ENCODE measurements at regions not wholly inside any gene's neighbourhood (a gene's known extent, or its start where the extent isn't known, plus 50 kb on each side); places are given as distances from the start of the nearest gene placed in this dataset.

GRCh38 chr2:103798291-103798690 is 1036.5 kb downstream of the TMEM182 start:
- no peak overlapping the region for H3K4me3 Mint-ChIP-seq
- H3K27me3 Mint-ChIP-seq (ENCODE audit: low read depth, poor library complexity): peaks cover 10% of the 10 kb centered on the region
- peaks cover 18% of the 10 kb centered on the region for H3K9me3 Mint-ChIP-seq
- H3K27ac Mint-ChIP-seq: no peak overlapping the region
- no peaks in the 10 kb centered on the region for H3K4me1 Mint-ChIP-seq
- TF ChIP-seq, protein P1, sequence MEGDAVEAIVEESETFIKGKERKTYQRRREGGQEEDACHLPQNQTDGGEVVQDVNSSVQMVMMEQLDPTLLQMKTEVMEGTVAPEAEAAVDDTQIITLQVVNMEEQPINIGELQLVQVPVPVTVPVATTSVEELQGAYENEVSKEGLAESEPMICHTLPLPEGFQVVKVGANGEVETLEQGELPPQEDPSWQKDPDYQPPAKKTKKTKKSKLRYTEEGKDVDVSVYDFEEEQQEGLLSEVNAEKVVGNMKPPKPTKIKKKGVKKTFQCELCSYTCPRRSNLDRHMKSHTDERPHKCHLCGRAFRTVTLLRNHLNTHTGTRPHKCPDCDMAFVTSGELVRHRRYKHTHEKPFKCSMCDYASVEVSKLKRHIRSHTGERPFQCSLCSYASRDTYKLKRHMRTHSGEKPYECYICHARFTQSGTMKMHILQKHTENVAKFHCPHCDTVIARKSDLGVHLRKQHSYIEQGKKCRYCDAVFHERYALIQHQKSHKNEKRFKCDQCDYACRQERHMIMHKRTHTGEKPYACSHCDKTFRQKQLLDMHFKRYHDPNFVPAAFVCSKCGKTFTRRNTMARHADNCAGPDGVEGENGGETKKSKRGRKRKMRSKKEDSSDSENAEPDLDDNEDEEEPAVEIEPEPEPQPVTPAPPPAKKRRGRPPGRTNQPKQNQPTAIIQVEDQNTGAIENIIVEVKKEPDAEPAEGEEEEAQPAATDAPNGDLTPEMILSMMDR (IDR thresholded peaks at IDR 0.05): no peak
- H3K36me3 Mint-ChIP-seq (ENCODE audit: low read depth): no peaks in the 10 kb centered on the region
- DNase-seq: no peak

DNA sequence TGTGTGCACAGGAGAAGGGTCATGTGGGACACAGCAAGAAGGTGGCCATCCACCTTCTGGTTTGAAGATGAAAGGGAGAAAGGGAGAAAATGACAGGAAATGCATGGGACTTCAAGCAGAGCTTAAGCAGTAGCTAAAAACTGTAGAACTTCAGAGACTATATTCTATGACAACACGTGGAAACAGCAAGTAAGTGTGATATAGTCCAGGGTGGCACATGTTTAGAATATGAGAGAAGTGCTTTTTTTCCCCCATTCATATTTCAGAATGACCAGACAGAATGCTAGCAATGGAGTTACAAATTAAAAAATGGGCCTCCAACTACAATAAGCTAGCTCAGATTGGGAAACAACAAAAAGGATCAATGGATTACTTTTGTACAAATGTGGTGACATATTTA is 1042.2 kb downstream of the TMEM182 start:
- DNase-seq: no peak
- Mint-ChIP-seq H3K27me3 (ENCODE audit: low read depth, poor library complexity) (peaks cover 9% of the 10 kb centered on the region), H3K4me1 (no peaks in the 10 kb centered on the region), H3K9me3 (peaks cover 5% of the 10 kb centered on the region), H3K4me3 (no peak overlapping the region), H3K27ac (no peak overlapping the region), H3K36me3 (ENCODE audit: low read depth) (no peaks in the 10 kb centered on the region)
- TF ChIP-seq, protein P1 (IDR thresholded peaks at IDR 0.05): no peak

DNA sequence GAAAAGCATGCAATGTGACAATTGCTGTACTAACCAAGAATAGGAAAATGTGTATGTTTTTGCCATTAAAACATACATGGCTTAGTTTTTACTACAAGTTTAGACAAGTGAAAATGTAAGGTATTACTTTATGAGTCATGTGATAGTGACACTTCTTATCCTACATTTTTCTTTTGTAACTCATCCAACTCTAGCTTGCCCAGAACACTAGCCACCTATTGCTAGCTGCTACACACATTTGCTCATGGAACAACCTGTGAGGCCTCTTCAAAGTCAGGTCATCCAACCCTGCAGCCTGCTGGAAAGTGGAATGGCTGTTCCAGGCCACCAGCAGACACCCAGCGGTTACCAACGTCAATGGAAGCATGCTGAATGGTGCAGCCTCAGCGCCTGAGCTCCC is 1043.9 kb downstream of the TMEM182 start:
- Mint-ChIP-seq H3K27me3 (ENCODE audit: low read depth, poor library complexity) (peaks cover 9% of the 10 kb centered on the region), H3K4me3 (no peak overlapping the region), H3K4me1 (peaks cover 10% of the 10 kb centered on the region), H3K36me3 (ENCODE audit: low read depth) (no peaks in the 10 kb centered on the region), H3K9me3 (peaks cover 11% of the 10 kb centered on the region), H3K27ac (no peak overlapping the region)
- TF ChIP-seq, protein P1 (IDR thresholded peaks at IDR 0.05): no peak
- DNase-seq: no peak

DNA sequence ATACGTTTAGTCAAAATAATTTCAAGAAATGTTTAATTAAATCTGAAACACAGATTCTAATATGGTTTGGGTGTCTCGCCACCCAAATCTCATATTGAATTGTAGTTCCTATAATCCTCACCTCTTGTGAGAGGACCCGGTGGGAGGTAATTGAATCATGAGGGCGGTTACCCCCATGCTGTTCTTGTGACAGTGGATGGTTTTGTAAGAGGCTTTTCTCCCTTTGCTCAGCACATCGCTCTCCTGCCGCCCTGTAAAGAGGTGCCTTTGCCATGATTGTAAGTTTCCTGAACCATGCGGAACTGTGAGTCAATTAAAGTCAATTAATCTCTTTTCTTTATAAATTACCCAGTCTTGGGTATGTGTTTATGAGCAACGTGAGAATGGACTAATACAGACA is 1045.1 kb upstream of the POU3F3 start:
- TF ChIP-seq, protein P1 (IDR thresholded peaks at IDR 0.05): no peak
- Mint-ChIP-seq H3K4me3 (no peak overlapping the region), H3K36me3 (ENCODE audit: low read depth) (no peaks in the 10 kb centered on the region), H3K9me3 (peaks cover 11% of the 10 kb centered on the region), H3K27me3 (ENCODE audit: low read depth, poor library complexity) (peaks cover 9% of the 10 kb centered on the region), H3K27ac (no peak overlapping the region), H3K4me1 (peaks cover 10% of the 10 kb centered on the region)
- no peak for DNase-seq

- Mint-ChIP-seq H3K9me3 (peaks cover 11% of the 10 kb centered on the region), H3K36me3 (ENCODE audit: low read depth) (no peaks in the 10 kb centered on the region), H3K4me1 (peaks cover 10% of the 10 kb centered on the region)
These were observed 1044.5 kb upstream of the POU3F3 start for GRCh38 chr2:103809415-103809814.

GRCh38 chr2:103809941-103810441 is 1043.9 kb upstream of the POU3F3 start:
- TF ChIP-seq, protein P1 (IDR thresholded peaks at IDR 0.05): no peak
- no peak overlapping the region for H3K4me3 Mint-ChIP-seq
- DNase-seq: no peak
- H3K9me3 Mint-ChIP-seq: peaks cover 11% of the 10 kb centered on the region
- no peaks in the 10 kb centered on the region for H3K36me3 Mint-ChIP-seq (ENCODE audit: low read depth)
- H3K27me3 Mint-ChIP-seq (ENCODE audit: low read depth, poor library complexity): peaks cover 9% of the 10 kb centered on the region
- H3K27ac Mint-ChIP-seq: no peak overlapping the region
- H3K4me1 Mint-ChIP-seq: peaks cover 10% of the 10 kb centered on the region

More at GRCh38 chr2:103809415-103809814, 1044.5 kb upstream of the POU3F3 start:
- Mint-ChIP-seq H3K27me3 (ENCODE audit: low read depth, poor library complexity) (peaks cover 9% of the 10 kb centered on the region), H3K27ac (peak overlapping the region; percentile 23), H3K4me3 (no peak overlapping the region)
- no peak for DNase-seq
- TF ChIP-seq, protein P1 (IDR thresholded peaks at IDR 0.05): no peak
